HEK293 (cell line): ENCODE measurements at regions not wholly inside any gene's neighbourhood (a gene's known extent, or its start where the extent isn't known, plus 50 kb on each side); places are given as distances from the start of the nearest gene placed in this dataset.

ENCODE experiments used
- CTCF ChIA-PET: fragments of 350-600 bp; formaldehyde crosslinking; extraction: SDS; loops from one replicate; lab custom pipeline; 2021; ENCODE audit warnings: antibody characterized with exemption; lab: Yijun Ruan, JAX
- POLR2A ChIA-PET: fragments of 300-600 bp; formaldehyde crosslinking; extraction: SDS; loops from one replicate; lab custom pipeline; 2020; ENCODE audit warnings: antibody characterized with exemption, inconsistent platforms; lab: Yijun Ruan, JAX
- H3K27ac ChIP-seq: fragments of 200-500 bp; sonication (Bioruptor generic); 2 replicates; pipeline ENCODE4 v1.5.1; 2014; ENCODE audit warnings: low read depth, low read length, control low read depth, inconsistent platforms; ENCODE audit errors: extremely low read depth
- H3K36me3 ChIP-seq, 2 experiments: fragments of 200-500 bp in 1 of 2; sonication (Bioruptor generic) in 1 of 2; 1 replicate in 1 of 2; 2 replicates in 1 of 2; pipeline ENCODE4 v1.5.1; 2014 to 2017; ENCODE audit warnings: inconsistent platforms in 2 of 2, low read length in 2 of 2; ENCODE audit not compliant: control insufficient read depth in 2 of 2, insufficient read depth in 1 of 2
- H3K4me1 ChIP-seq: fragments of 200-500 bp; sonication (Bioruptor generic); 2 replicates; pipeline ENCODE4 v1.5.1; 2014; ENCODE audit warnings: mild to moderate bottlenecking, low read length, inconsistent platforms; ENCODE audit not compliant: control insufficient read depth, insufficient read depth
- H3K4me3 ChIP-seq: 2 replicates; pipeline ENCODE4 v1.5.1; 2011; ENCODE audit warnings: low read depth, mild to moderate bottlenecking, control low read depth, low read length, moderate library complexity
- H3K9me3 ChIP-seq: fragments of 200-500 bp; sonication (Bioruptor generic); 2 replicates; pipeline ENCODE4 v1.5.1; 2014; ENCODE audit warnings: low read depth, low read length, inconsistent platforms; ENCODE audit not compliant: control insufficient read depth, insufficient read depth
- SETDB1 ChIP-seq: IDR thresholded peaks from one replicate; pipeline ENCODE4 v1.6.1; 2017; ENCODE audit warnings: mild to moderate bottlenecking, low read length, moderate library complexity, mixed read lengths; ENCODE audit not compliant: insufficient read length
- TCF7L2 ChIP-seq: IDR thresholded peaks from 2 replicates; pipeline ENCODE4 v1.6.1; 2011; ENCODE audit warnings: low read depth, mild to moderate bottlenecking, inconsistent platforms, low read length, moderate library complexity, borderline replicate concordance
- YY2 ChIP-seq: fragments of 450-650 bp; formaldehyde crosslinking; IDR thresholded peaks from 2 replicates; pipeline ENCODE4 v1.5.1; 2016; ENCODE audit warnings: missing biosample characterization, missing genetic modification characterization
- ZBTB48 ChIP-seq: fragments of 450-650 bp; formaldehyde crosslinking; IDR thresholded peaks from 2 replicates; pipeline ENCODE4 v1.5.1; 2016; ENCODE audit warnings: missing biosample characterization, missing genetic modification characterization
- ZNF10 ChIP-seq: fragments of 450-650 bp; formaldehyde crosslinking; IDR thresholded peaks from 2 replicates; pipeline ENCODE4 v1.5.1; 2017; ENCODE audit warnings: missing biosample characterization, missing genetic modification characterization
- ZNF184 ChIP-seq: fragments of 450-650 bp; IDR thresholded peaks from 2 replicates; pipeline ENCODE4 v1.5.1; 2018; ENCODE audit warnings: missing biosample characterization, mild to moderate bottlenecking, missing genetic modification characterization
- ZNF2 ChIP-seq: fragments of 450-650 bp; formaldehyde crosslinking; IDR thresholded peaks from 2 replicates; pipeline ENCODE4 v1.5.1; 2016; ENCODE audit warnings: missing biosample characterization, missing genetic modification characterization
- ZNF221 ChIP-seq: fragments of 450-650 bp; formaldehyde crosslinking; IDR thresholded peaks from 2 replicates; pipeline ENCODE4 v1.5.1; 2017; ENCODE audit warnings: missing biosample characterization, missing genetic modification characterization, borderline replicate concordance
- ZNF423 ChIP-seq: fragments of 450-650 bp; formaldehyde crosslinking; IDR thresholded peaks from 2 replicates; pipeline ENCODE4 v1.5.1; 2016; ENCODE audit warnings: missing biosample characterization, missing genetic modification characterization
- ZNF501 ChIP-seq: fragments of 450-650 bp; formaldehyde crosslinking; IDR thresholded peaks from 2 replicates; pipeline ENCODE4 v1.5.1; 2016; ENCODE audit warnings: missing biosample characterization, missing genetic modification characterization
- ZNF544 ChIP-seq: fragments of 450-650 bp; formaldehyde crosslinking; IDR thresholded peaks from 2 replicates; pipeline ENCODE4 v1.5.0; 2017; ENCODE audit warnings: missing biosample characterization, missing genetic modification characterization
- ZNF626 ChIP-seq: fragments of 450-650 bp; sonication (Bioruptor Pico); formaldehyde crosslinking; IDR thresholded peaks from 2 replicates; pipeline ENCODE4 v1.5.1; 2018; ENCODE audit warnings: missing biosample characterization, missing genetic modification characterization, inconsistent platforms
- ZSCAN30 ChIP-seq: fragments of 450-650 bp; IDR thresholded peaks from 2 replicates; pipeline ENCODE4 v1.5.1; 2018; ENCODE audit warnings: missing biosample characterization, mild to moderate bottlenecking, missing genetic modification characterization, moderate library complexity
- TF ChIP-seq, protein P1 (sequence below): fragments of 450-650 bp; formaldehyde crosslinking; IDR thresholded peaks from 2 replicates; pipeline ENCODE4 v1.5.1; 2016; ENCODE audit warnings: missing biosample characterization, missing genetic modification characterization
- TF ChIP-seq, protein P2 (sequence below): fragments of 450-650 bp; formaldehyde crosslinking; IDR thresholded peaks from 2 replicates; pipeline ENCODE4 v1.5.1; 2016; ENCODE audit warnings: missing biosample characterization, missing genetic modification characterization, low read depth
- TF ChIP-seq, protein P3 (sequence below): fragments of 450-650 bp; formaldehyde crosslinking; IDR thresholded peaks from 2 replicates; pipeline ENCODE4 v1.5.1; 2016; ENCODE audit warnings: missing biosample characterization, missing genetic modification characterization
- TF ChIP-seq, protein P4 (sequence below): fragments of 450-650 bp; IDR thresholded peaks from 2 replicates; pipeline ENCODE4 v1.5.1; 2018; ENCODE audit warnings: missing biosample characterization, missing genetic modification characterization
- TF ChIP-seq, protein P5 (sequence below): fragments of 450-650 bp; formaldehyde crosslinking; IDR thresholded peaks from 2 replicates; pipeline ENCODE4 v1.5.1; 2016; ENCODE audit warnings: missing biosample characterization, missing genetic modification characterization
- TF ChIP-seq, protein P6 (sequence below): fragments of 450-650 bp; IDR thresholded peaks from 2 replicates; pipeline ENCODE4 v1.5.1; 2018; ENCODE audit warnings: missing biosample characterization, mild to moderate bottlenecking, missing genetic modification characterization

DNA sequence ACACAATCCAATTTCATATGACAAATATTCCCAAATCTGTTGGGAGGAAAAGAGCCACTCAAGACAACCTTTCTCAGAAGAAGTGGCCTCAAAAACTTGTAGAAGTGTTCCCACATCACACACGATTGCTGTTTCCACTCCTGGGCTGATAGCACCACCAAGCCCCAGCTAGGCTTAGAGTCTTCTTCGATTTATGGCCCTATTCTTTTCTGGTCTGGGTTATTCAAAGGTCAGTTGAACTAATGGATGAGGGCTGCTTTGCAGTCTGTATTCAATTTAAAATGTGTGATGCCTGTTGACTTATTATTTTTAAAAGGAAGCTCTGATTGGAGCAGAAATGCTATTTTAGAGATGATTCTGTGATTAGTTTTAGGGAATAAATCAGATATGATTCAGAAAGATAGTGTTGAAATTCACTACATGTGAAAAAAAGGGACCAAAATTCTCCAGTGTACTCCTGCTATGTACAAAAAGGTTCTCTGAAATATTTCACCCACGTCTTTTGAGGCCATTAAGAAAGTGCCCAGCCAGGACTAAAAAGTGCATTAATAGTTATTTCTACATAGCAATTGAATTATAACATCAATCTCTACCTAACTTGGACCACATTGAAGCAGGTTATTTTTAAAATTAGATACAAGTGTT lies 57.3 kb upstream of the SPON1 start:
- TF ChIP-seq, protein P1, sequence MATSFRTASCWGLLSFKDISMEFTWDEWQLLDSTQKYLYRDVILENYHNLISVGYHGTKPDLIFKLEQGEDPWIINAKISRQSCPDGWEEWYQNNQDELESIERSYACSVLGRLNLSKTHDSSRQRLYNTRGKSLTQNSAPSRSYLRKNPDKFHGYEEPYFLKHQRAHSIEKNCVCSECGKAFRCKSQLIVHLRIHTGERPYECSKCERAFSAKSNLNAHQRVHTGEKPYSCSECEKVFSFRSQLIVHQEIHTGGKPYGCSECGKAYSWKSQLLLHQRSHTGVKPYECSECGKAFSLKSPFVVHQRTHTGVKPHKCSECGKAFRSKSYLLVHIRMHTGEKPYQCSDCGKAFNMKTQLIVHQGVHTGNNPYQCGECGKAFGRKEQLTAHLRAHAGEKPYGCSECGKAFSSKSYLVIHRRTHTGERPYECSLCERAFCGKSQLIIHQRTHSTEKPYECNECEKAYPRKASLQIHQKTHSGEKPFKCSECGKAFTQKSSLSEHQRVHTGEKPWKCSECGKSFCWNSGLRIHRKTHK (tag by site-specific recombination) = no peak
- no peak for TF ChIP-seq SETDB1
- no peak for TF ChIP-seq ZNF221 (tag by site-specific recombination)
- TF ChIP-seq, protein P2, sequence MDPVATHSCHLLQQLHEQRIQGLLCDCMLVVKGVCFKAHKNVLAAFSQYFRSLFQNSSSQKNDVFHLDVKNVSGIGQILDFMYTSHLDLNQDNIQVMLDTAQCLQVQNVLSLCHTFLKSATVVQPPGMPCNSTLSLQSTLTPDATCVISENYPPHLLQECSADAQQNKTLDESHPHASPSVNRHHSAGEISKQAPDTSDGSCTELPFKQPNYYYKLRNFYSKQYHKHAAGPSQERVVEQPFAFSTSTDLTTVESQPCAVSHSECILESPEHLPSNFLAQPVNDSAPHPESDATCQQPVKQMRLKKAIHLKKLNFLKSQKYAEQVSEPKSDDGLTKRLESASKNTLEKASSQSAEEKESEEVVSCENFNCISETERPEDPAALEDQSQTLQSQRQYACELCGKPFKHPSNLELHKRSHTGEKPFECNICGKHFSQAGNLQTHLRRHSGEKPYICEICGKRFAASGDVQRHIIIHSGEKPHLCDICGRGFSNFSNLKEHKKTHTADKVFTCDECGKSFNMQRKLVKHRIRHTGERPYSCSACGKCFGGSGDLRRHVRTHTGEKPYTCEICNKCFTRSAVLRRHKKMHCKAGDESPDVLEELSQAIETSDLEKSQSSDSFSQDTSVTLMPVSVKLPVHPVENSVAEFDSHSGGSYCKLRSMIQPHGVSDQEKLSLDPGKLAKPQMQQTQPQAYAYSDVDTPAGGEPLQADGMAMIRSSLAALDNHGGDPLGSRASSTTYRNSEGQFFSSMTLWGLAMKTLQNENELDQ (tag by site-specific recombination) = no peak
- no peak for TF ChIP-seq ZNF626 (tag by site-specific recombination)
- TF ChIP-seq ZSCAN30 = no peak
- no peak for TF ChIP-seq YY2 (tag by site-specific recombination)
- TF ChIP-seq ZBTB48 (tag by site-specific recombination) = no peak
- no peak for TF ChIP-seq TCF7L2
- TF ChIP-seq, protein P3, sequence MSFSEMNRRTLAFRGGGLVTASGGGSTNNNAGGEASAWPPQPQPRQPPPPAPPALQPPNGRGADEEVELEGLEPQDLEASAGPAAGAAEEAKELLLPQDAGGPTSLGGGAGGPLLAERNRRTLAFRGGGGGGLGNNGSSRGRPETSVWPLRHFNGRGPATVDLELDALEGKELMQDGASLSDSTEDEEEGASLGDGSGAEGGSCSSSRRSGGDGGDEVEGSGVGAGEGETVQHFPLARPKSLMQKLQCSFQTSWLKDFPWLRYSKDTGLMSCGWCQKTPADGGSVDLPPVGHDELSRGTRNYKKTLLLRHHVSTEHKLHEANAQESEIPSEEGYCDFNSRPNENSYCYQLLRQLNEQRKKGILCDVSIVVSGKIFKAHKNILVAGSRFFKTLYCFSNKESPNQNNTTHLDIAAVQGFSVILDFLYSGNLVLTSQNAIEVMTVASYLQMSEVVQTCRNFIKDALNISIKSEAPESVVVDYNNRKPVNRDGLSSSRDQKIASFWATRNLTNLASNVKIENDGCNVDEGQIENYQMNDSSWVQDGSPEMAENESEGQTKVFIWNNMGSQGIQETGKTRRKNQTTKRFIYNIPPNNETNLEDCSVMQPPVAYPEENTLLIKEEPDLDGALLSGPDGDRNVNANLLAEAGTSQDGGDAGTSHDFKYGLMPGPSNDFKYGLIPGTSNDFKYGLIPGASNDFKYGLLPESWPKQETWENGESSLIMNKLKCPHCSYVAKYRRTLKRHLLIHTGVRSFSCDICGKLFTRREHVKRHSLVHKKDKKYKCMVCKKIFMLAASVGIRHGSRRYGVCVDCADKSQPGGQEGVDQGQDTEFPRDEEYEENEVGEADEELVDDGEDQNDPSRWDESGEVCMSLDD = no peak
- TF ChIP-seq, protein P4, sequence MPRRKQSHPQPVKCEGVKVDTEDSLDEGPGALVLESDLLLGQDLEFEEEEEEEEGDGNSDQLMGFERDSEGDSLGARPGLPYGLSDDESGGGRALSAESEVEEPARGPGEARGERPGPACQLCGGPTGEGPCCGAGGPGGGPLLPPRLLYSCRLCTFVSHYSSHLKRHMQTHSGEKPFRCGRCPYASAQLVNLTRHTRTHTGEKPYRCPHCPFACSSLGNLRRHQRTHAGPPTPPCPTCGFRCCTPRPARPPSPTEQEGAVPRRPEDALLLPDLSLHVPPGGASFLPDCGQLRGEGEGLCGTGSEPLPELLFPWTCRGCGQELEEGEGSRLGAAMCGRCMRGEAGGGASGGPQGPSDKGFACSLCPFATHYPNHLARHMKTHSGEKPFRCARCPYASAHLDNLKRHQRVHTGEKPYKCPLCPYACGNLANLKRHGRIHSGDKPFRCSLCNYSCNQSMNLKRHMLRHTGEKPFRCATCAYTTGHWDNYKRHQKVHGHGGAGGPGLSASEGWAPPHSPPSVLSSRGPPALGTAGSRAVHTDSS (tag by site-specific recombination) = no peak
- TF ChIP-seq, protein P5, sequence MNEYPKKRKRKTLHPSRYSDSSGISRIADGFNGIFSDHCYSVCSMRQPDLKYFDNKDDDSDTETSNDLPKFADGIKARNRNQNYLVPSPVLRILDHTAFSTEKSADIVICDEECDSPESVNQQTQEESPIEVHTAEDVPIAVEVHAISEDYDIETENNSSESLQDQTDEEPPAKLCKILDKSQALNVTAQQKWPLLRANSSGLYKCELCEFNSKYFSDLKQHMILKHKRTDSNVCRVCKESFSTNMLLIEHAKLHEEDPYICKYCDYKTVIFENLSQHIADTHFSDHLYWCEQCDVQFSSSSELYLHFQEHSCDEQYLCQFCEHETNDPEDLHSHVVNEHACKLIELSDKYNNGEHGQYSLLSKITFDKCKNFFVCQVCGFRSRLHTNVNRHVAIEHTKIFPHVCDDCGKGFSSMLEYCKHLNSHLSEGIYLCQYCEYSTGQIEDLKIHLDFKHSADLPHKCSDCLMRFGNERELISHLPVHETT (tag by site-specific recombination) = no peak
- TF ChIP-seq, protein P6, sequence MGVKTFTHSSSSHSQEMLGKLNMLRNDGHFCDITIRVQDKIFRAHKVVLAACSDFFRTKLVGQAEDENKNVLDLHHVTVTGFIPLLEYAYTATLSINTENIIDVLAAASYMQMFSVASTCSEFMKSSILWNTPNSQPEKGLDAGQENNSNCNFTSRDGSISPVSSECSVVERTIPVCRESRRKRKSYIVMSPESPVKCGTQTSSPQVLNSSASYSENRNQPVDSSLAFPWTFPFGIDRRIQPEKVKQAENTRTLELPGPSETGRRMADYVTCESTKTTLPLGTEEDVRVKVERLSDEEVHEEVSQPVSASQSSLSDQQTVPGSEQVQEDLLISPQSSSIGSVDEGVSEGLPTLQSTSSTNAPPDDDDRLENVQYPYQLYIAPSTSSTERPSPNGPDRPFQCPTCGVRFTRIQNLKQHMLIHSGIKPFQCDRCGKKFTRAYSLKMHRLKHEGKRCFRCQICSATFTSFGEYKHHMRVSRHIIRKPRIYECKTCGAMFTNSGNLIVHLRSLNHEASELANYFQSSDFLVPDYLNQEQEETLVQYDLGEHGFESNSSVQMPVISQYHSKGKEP (tag by site-specific recombination) = no peak
- no peak for TF ChIP-seq ZNF2
- no peak for TF ChIP-seq ZNF184 (tag by site-specific recombination)
- no peak for TF ChIP-seq ZNF501 (tag by site-specific recombination)
- TF ChIP-seq ZNF10 (tag by site-specific recombination) = no peak
- TF ChIP-seq ZNF423 (tag by site-specific recombination) = no peak
- no peak for TF ChIP-seq ZNF544 (tag by site-specific recombination)
- Histone ChIP-seq H3K9me3 (no peaks in the 10 kb centered on the region), H3K27ac (no peak overlapping the region), H3K4me3 (no peak overlapping the region), H3K4me1 (no peaks in the 10 kb centered on the region), H3K36me3 (no peaks in the 10 kb centered on the region)
- ChIA-PET CTCF (interaction anchor here (0.6 kb wide), 1 partner anchor 696 kb away, joined by 4 read pairs; no protein-coding TSS in a partner anchor), POLR2A (no interaction called here)
